ENCODE measurements at regions not wholly inside any gene's neighbourhood (a gene's known extent, or its start where the extent isn't known, plus 50 kb on each side); places are given as distances from the start of the nearest gene placed in this dataset.
"Not testable (repeated sequence)": the region's sequence is repeated elsewhere in the genome, so short reads cannot be mapped to it uniquely, and the experiment has no call there.

GRCh38 chr12:112684742-112685141 lies 106.8 kb upstream of the RPH3A start:
- no peak for DNase-seq
- in situ Hi-C loops (cut with HindIII; ENCODE audit: low pct_ligation_motif_present, low pct_unique_long_range_greater_than_20kb, low sequenced_read_pairs): no loop called here

GRCh38 chr12:112685321-112685720 lies 106.2 kb upstream of the RPH3A start:
- in situ Hi-C loops (cut with HindIII; ENCODE audit: low pct_ligation_motif_present, low pct_unique_long_range_greater_than_20kb, low sequenced_read_pairs): no loop called here
- DNase-seq: no peak

GRCh38 chr12:112686373-112686772 lies 105.2 kb upstream of the RPH3A start:
- peak; percentile 62 for DNase-seq
- in situ Hi-C loops (cut with HindIII; ENCODE audit: low pct_ligation_motif_present, low pct_unique_long_range_greater_than_20kb, low sequenced_read_pairs): no loop called here

- in situ Hi-C loops (cut with HindIII; ENCODE audit: low pct_ligation_motif_present, low pct_unique_long_range_greater_than_20kb, low sequenced_read_pairs): no loop called here
- no peak for DNase-seq
These were observed 97.5 kb upstream of the RPH3A start for GRCh38 chr12:112694065-112694464.

GRCh38 chr12:112697441-112697840 lies 94.1 kb upstream of the RPH3A start:
- in situ Hi-C loops (cut with HindIII; ENCODE audit: low pct_ligation_motif_present, low pct_unique_long_range_greater_than_20kb, low sequenced_read_pairs); DNase-seq: not testable (repeated sequence)

- in situ Hi-C loops (cut with HindIII; ENCODE audit: low pct_ligation_motif_present, low pct_unique_long_range_greater_than_20kb, low sequenced_read_pairs): no loop called here
- DNase-seq: no peak
These were observed 86.4 kb upstream of the RPH3A start for GRCh38 chr12:112705037-112705632.

GRCh38 chr12:112710414-112710813 lies 81.1 kb upstream of the RPH3A start:
- peak; percentile 23 for DNase-seq
- in situ Hi-C loops (cut with HindIII; ENCODE audit: low pct_ligation_motif_present, low pct_unique_long_range_greater_than_20kb, low sequenced_read_pairs): no loop called here

- in situ Hi-C loops (cut with HindIII; ENCODE audit: low pct_ligation_motif_present, low pct_unique_long_range_greater_than_20kb, low sequenced_read_pairs): no loop called here
- peak; percentile 13 for DNase-seq
These were observed 80.5 kb upstream of the RPH3A start for GRCh38 chr12:112711026-112711425.

GRCh38 chr12:112711507-112711906 lies 80.0 kb upstream of the RPH3A start:
- in situ Hi-C loops (cut with HindIII; ENCODE audit: low pct_ligation_motif_present, low pct_unique_long_range_greater_than_20kb, low sequenced_read_pairs): no loop called here
- no peak for DNase-seq

GRCh38 chr12:112712751-112713150 lies 78.8 kb upstream of the RPH3A start:
- DNase-seq; in situ Hi-C loops (cut with HindIII; ENCODE audit: low pct_ligation_motif_present, low pct_unique_long_range_greater_than_20kb, low sequenced_read_pairs): not testable (repeated sequence)

GRCh38 chr12:112713471-112713870 lies 78.1 kb upstream of the RPH3A start:
- in situ Hi-C loops (cut with HindIII; ENCODE audit: low pct_ligation_motif_present, low pct_unique_long_range_greater_than_20kb, low sequenced_read_pairs): no loop called here
- DNase-seq: no peak

GRCh38 chr12:112714166-112714710 lies 77.3 kb upstream of the RPH3A start:
- in situ Hi-C loops (cut with HindIII; ENCODE audit: low pct_ligation_motif_present, low pct_unique_long_range_greater_than_20kb, low sequenced_read_pairs): no loop called here
- DNase-seq: peak; percentile 51

- in situ Hi-C loops (cut with HindIII; ENCODE audit: low pct_ligation_motif_present, low pct_unique_long_range_greater_than_20kb, low sequenced_read_pairs): no loop called here
- peak; percentile 43 for DNase-seq
These were observed 75.2 kb upstream of the RPH3A start for GRCh38 chr12:112716099-112717093.

- DNase-seq: no peak
- in situ Hi-C loops (cut with HindIII; ENCODE audit: low pct_ligation_motif_present, low pct_unique_long_range_greater_than_20kb, low sequenced_read_pairs): no loop called here
These were observed 62.7 kb upstream of the RPH3A start for GRCh38 chr12:112728864-112729263.

- in situ Hi-C loops (cut with HindIII; ENCODE audit: low pct_ligation_motif_present, low pct_unique_long_range_greater_than_20kb, low sequenced_read_pairs): no loop called here
- no peak for DNase-seq
These were observed 56.5 kb upstream of the RPH3A start for GRCh38 chr12:112734859-112735695.

GRCh38 chr12:112738531-112738930 lies 53.0 kb upstream of the RPH3A start:
- DNase-seq: no peak
- in situ Hi-C loops (cut with HindIII; ENCODE audit: low pct_ligation_motif_present, low pct_unique_long_range_greater_than_20kb, low sequenced_read_pairs): no loop called here

- no peak for DNase-seq
- in situ Hi-C loops (cut with HindIII; ENCODE audit: low pct_ligation_motif_present, low pct_unique_long_range_greater_than_20kb, low sequenced_read_pairs): no loop called here
These were observed 51.1 kb upstream of the RPH3A start for GRCh38 chr12:112740387-112740934.

- DNase-seq: no peak
- in situ Hi-C loops (cut with HindIII; ENCODE audit: low pct_ligation_motif_present, low pct_unique_long_range_greater_than_20kb, low sequenced_read_pairs): no loop called here
These were observed 50.4 kb upstream of the RPH3A start for GRCh38 chr12:112741106-112741505.

Measured in ACHN (cell line).